ENCODE measurements at regions not wholly inside any gene's neighbourhood (a gene's known extent, or its start where the extent isn't known, plus 50 kb on each side); places are given as distances from the start of the nearest gene placed in this dataset.

- H3K4me2 ChIP-seq (ENCODE audit: low read length), result no peak overlapping the region
- TF ChIP-seq CTCF (IDR thresholded peaks at IDR 0.05; ENCODE audit: low read depth, low read length) (no peak), EZH2phosphoT487 (IDR thresholded peaks at IDR 0.05; ENCODE audit: low read depth) (no peak)
- H2AFZ ChIP-seq (ENCODE audit: low read depth, low read length), result no peak overlapping the region
- H3K27me3 ChIP-seq (ENCODE audit: low read depth, low read length), result no peaks in the 10 kb centered on the region
- no peaks in the 10 kb centered on the region for H3K9me3 ChIP-seq (ENCODE audit: insufficient read depth, low read length)
- no peaks in the 10 kb centered on the region for H4K20me1 ChIP-seq (ENCODE audit: insufficient read depth, low read length)
- H3K27ac ChIP-seq (ENCODE audit: low read length), result no peak overlapping the region
- H3K9ac ChIP-seq (ENCODE audit: low read length), result no peak overlapping the region
- no peaks in the 10 kb centered on the region for H3K36me3 ChIP-seq (replicated peaks; ENCODE audit: low read depth, low read length)
- no peaks in the 10 kb centered on the region for H3K4me1 ChIP-seq (ENCODE audit: low read length)
- H3K79me2 ChIP-seq (ENCODE audit: low read length), result no peaks in the 10 kb centered on the region
- H3K4me3 ChIP-seq (ENCODE audit: low read length), result no peak overlapping the region
These were observed 177.0 kb downstream of the ALX1 start for GRCh38 chr12:85457016-85457415.

- no peaks in the 10 kb centered on the region for H3K27me3 ChIP-seq (ENCODE audit: low read depth, low read length)
- no peaks in the 10 kb centered on the region for H3K4me1 ChIP-seq (ENCODE audit: low read length)
- H3K4me2 ChIP-seq (ENCODE audit: low read length), result no peak overlapping the region
- no peaks in the 10 kb centered on the region for H3K79me2 ChIP-seq (ENCODE audit: low read length)
- H3K4me3 ChIP-seq (ENCODE audit: low read length), result no peak overlapping the region
- TF ChIP-seq EZH2phosphoT487 (IDR thresholded peaks at IDR 0.05; ENCODE audit: low read depth) (no peak), CTCF (IDR thresholded peaks at IDR 0.05; ENCODE audit: low read depth, low read length) (no peak)
- H3K9ac ChIP-seq (ENCODE audit: low read length), result no peak overlapping the region
- H3K9me3 ChIP-seq (ENCODE audit: insufficient read depth, low read length), result no peaks in the 10 kb centered on the region
- H4K20me1 ChIP-seq (ENCODE audit: insufficient read depth, low read length), result no peaks in the 10 kb centered on the region
- no peak overlapping the region for H3K27ac ChIP-seq (ENCODE audit: low read length)
- no peak overlapping the region for H2AFZ ChIP-seq (ENCODE audit: low read depth, low read length)
- H3K36me3 ChIP-seq (replicated peaks; ENCODE audit: low read depth, low read length), result no peaks in the 10 kb centered on the region
These were observed 181.1 kb downstream of the ALX1 start for GRCh38 chr12:85461127-85461526.

- Histone ChIP-seq H3K27ac (ENCODE audit: low read length) (no peak overlapping the region), H3K4me2 (ENCODE audit: low read length) (no peak overlapping the region), H3K9ac (ENCODE audit: low read length) (no peak overlapping the region)
These were observed 182.9 kb downstream of the ALX1 start for GRCh38 chr12:85462888-85463287.

GRCh38 chr12:85466890-85467289 is 186.9 kb downstream of the ALX1 start:
- H3K4me1 ChIP-seq (ENCODE audit: low read length), result peaks cover 12% of the 10 kb centered on the region
- no peaks in the 10 kb centered on the region for H4K20me1 ChIP-seq (ENCODE audit: insufficient read depth, low read length)

More at GRCh38 chr12:85462888-85463287, 182.9 kb downstream of the ALX1 start:
- no peaks in the 10 kb centered on the region for H3K36me3 ChIP-seq (replicated peaks; ENCODE audit: low read depth, low read length)
- H3K27me3 ChIP-seq (ENCODE audit: low read depth, low read length), result no peaks in the 10 kb centered on the region; the same call in 1 of the 2 replicates
- H3K4me3 ChIP-seq (ENCODE audit: low read length), result no peak overlapping the region
- TF ChIP-seq CTCF (IDR thresholded peaks at IDR 0.05; ENCODE audit: low read depth, low read length) (no peak), EZH2phosphoT487 (IDR thresholded peaks at IDR 0.05; ENCODE audit: low read depth) (no peak)
- no peaks in the 10 kb centered on the region for H3K9me3 ChIP-seq (ENCODE audit: insufficient read depth, low read length)
- no peaks in the 10 kb centered on the region for H4K20me1 ChIP-seq (ENCODE audit: insufficient read depth, low read length)
- no peak overlapping the region for H2AFZ ChIP-seq (ENCODE audit: low read depth, low read length)
- H3K4me1 ChIP-seq (ENCODE audit: low read length), result no peaks in the 10 kb centered on the region
- H3K79me2 ChIP-seq (ENCODE audit: low read length), result no peaks in the 10 kb centered on the region

More at GRCh38 chr12:85466890-85467289, 186.9 kb downstream of the ALX1 start:
- Histone ChIP-seq H3K36me3 (replicated peaks; ENCODE audit: low read depth, low read length) (no peaks in the 10 kb centered on the region), H3K4me2 (ENCODE audit: low read length) (no peak overlapping the region), H3K4me3 (ENCODE audit: low read length) (no peak overlapping the region), H2AFZ (ENCODE audit: low read depth, low read length) (no peak overlapping the region), H3K27me3 (ENCODE audit: low read depth, low read length) (no peaks in the 10 kb centered on the region; the same call in 1 of the 2 replicates), H3K79me2 (ENCODE audit: low read length) (no peaks in the 10 kb centered on the region), H3K9ac (ENCODE audit: low read length) (no peak overlapping the region), H3K27ac (ENCODE audit: low read length) (no peak overlapping the region), H3K9me3 (ENCODE audit: insufficient read depth, low read length) (no peaks in the 10 kb centered on the region)
- no peak for TF ChIP-seq EZH2phosphoT487 (IDR thresholded peaks at IDR 0.05; ENCODE audit: low read depth)
- TF ChIP-seq CTCF (IDR thresholded peaks at IDR 0.05; ENCODE audit: low read depth, low read length), result no peak
